ENCODE measurements at regions not wholly inside any gene's neighbourhood (a gene's known extent, or its start where the extent isn't known, plus 50 kb on each side); places are given as distances from the start of the nearest gene placed in this dataset.
A peak's percentile ranks its signal among the peaks of the same experiment; 100 is the strongest.

- Histone ChIP-seq H2AK5ac (ENCODE audit: low read depth, low read length) (no peak overlapping the region), H3K9me3 (ENCODE audit: insufficient read depth in 2 of 2, low read depth in 1 of 2, low read length in 1 of 2) (0 out of 4 replicates have a peak, but pooled peaks cover 0 to 2% of the 10 kb centered on the region in 2 experiments), H3K18ac (ENCODE audit: extremely low read depth, low read length) (no peak overlapping the region), H4K20me1 (replicated peaks in 1 of 2; ENCODE audit: control insufficient read depth in 1 of 2, insufficient read depth in 2 of 2, low read length in 2 of 2) (no peaks in the 10 kb centered on the region), H3K14ac (ENCODE audit: insufficient read length) (no peak overlapping the region), H4K91ac (replicated peaks; ENCODE audit: insufficient read length, low read length) (no peak overlapping the region), H3K23me2 (ENCODE audit: low read depth, low read length) (no peaks in the 10 kb centered on the region), H2BK12ac (ENCODE audit: low read depth, low read length) (no peak overlapping the region), H3K4ac (replicated peaks; ENCODE audit: insufficient read length, low read depth, low read length) (no peak overlapping the region), H2AFZ (ENCODE audit: low read length) (no peak overlapping the region), H2BK120ac (replicated peaks; ENCODE audit: low read depth, low read length) (no peak overlapping the region), H4K8ac (ENCODE audit: extremely low read depth, insufficient read depth, low read length) (no peak overlapping the region), H3K4me1 (replicated peaks in 1 of 4; ENCODE audit: control insufficient read depth in 3 of 4, insufficient read depth in 4 of 4, low read length in 3 of 4) (no peaks in the 10 kb centered on the region; a peak in 1 of 7 replicates), H3K4me3 (ENCODE audit: extremely low read depth in 1 of 4, insufficient read depth in 2 of 4, low read depth in 3 of 4, low read length in 4 of 4) (no peak overlapping the region), H3K27me3 (replicated peaks in 1 of 4; ENCODE audit: control insufficient read depth in 3 of 4, extremely low read depth in 1 of 4, insufficient read depth in 3 of 4, low read length in 3 of 4) (no peaks in the 10 kb centered on the region), H3K4me2 (ENCODE audit: insufficient read depth in 1 of 2, low read depth in 2 of 2, low read length in 2 of 2) (no peak overlapping the region), H3K27ac (ENCODE audit: low read depth, low read length) (no peak overlapping the region), H3K23ac (ENCODE audit: insufficient read length) (no peak overlapping the region), H3K36me3 (ENCODE audit: control insufficient read depth in 2 of 4, insufficient read depth in 4 of 4, low read length in 3 of 4) (no peaks in the 10 kb centered on the region), H4K5ac (ENCODE audit: insufficient read length, low read depth, low read length) (no peak overlapping the region), H2BK20ac (ENCODE audit: low read length) (no peak overlapping the region), H2BK15ac (ENCODE audit: low read length) (0 out of 2 replicates have a peak overlapping the region, but pooled peaks have one; percentile 88), H3K9ac (replicated peaks in 1 of 4; ENCODE audit: extremely low read depth in 1 of 4, low read depth in 3 of 4, low read length in 3 of 4) (no peak overlapping the region), H3K79me2 (ENCODE audit: control insufficient read depth in 1 of 2, insufficient read depth in 2 of 2, low read length in 2 of 2) (no peaks in the 10 kb centered on the region), H2BK5ac (ENCODE audit: low read depth, low read length) (no peak overlapping the region), H3K79me1 (ENCODE audit: low read depth, low read length) (no peaks in the 10 kb centered on the region), H3K56ac (replicated peaks; ENCODE audit: insufficient read length, low read depth, low read length) (no peak overlapping the region)
- DNase-seq (ENCODE audit: low read depth in 1 of 2, low spot score in 2 of 2), result no peak
- TF ChIP-seq SAP30 (IDR thresholded peaks at IDR 0.05; ENCODE audit: insufficient read depth, insufficient replicate concordance, low read length) (no peak), HDAC2 (IDR thresholded peaks at IDR 0.05; ENCODE audit: borderline replicate concordance in 1 of 2, low read depth in 2 of 2, low read length in 2 of 2) (no peak), TEAD4 (IDR thresholded peaks at IDR 0.05; ENCODE audit: low read depth, low read length) (no peak), CHD2 (IDR thresholded peaks at IDR 0.05; ENCODE audit: low read length) (no peak), GABPA (IDR thresholded peaks at IDR 0.05; ENCODE audit: borderline replicate concordance, insufficient read depth, low read length) (no peak), RXRA (IDR thresholded peaks at IDR 0.05; ENCODE audit: insufficient read depth, low read depth, low read length) (no peak)
- TF ChIP-seq, protein P1, sequence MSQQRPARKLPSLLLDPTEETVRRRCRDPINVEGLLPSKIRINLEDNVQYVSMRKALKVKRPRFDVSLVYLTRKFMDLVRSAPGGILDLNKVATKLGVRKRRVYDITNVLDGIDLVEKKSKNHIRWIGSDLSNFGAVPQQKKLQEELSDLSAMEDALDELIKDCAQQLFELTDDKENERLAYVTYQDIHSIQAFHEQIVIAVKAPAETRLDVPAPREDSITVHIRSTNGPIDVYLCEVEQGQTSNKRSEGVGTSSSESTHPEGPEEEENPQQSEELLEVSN (IDR thresholded peaks at IDR 0.05), result no peak
- POLR2A ChIA-PET (ENCODE audit: partially characterized antibody), result interaction anchor here (0.7 to 1.5 kb wide), 3 partner anchors 11 to 197 kb away, joined by 3 to 6 read pairs (median 5); no protein-coding TSS in a partner anchor
- no peak for FAIRE-seq
- 82% methylated on average over 3 of the region's 3 CpGs; no CpG with 5 or more reads in 1 of the 2 experiments for WGBS, 2 experiments (ENCODE audit: extremely low coverage in 1 of 2, insufficient coverage in 1 of 2, insufficient read length in 1 of 2, insufficient replicate concordance in 2 of 2, low coverage in 1 of 2, low lambda C conversion rate in 2 of 2, missing lambda C conversion rate in 1 of 2)
- CTCF ChIA-PET (ENCODE audit: partially characterized antibody), result interaction anchor here (0.6 to 3.1 kb wide), 7 partner anchors 17 to 106 kb away, joined by 3 to 9 read pairs (median 3); no protein-coding TSS in a partner anchor
Measured at GRCh38 chr19:14320253-14320652, 61.0 kb upstream of the ADGRE5 start.

Data from H1 (cell line).